Stomach (tissue), 8 donors: ENCODE measurements at regions not wholly inside any gene's neighbourhood (a gene's known extent, or its start where the extent isn't known, plus 50 kb on each side); places are given as distances from the start of the nearest gene placed in this dataset.

ENCODE experiments used
- DNase-seq, 2 donors: peaks; one replicate each; pipeline versions ENCODE4 v3.0.0 to v3.0.0-alpha.2; 2013 to 2019
- H3K27ac ChIP-seq, 5 donors: fragments of 200-600 bp in 4 of 5; sonication (generic) in 4 of 5; one replicate each; pipeline ENCODE4 v1.5.1; 2013 to 2019; ENCODE audit warnings: mild to moderate bottlenecking in 1 of 5, moderate library complexity in 1 of 5
- H3K27me3 ChIP-seq, 3 donors: fragments of 200-600 bp; sonication (generic); one replicate each; pipeline ENCODE4 v1.5.1; 2017 to 2019; ENCODE audit warnings: mixed run types in 1 of 3
- H3K36me3 ChIP-seq, 4 donors: fragments of 200-600 bp; sonication (generic); 1 replicate in 3 of 4; 2 replicates in 1 of 4; pipeline ENCODE4 v1.5.1; 2016 to 2019
- H3K4me1 ChIP-seq, 4 donors: fragments of 200-600 bp; sonication (generic); one replicate each; pipeline ENCODE4 v1.5.1; 2016 to 2019
- H3K4me3 ChIP-seq, 4 donors: fragments of 200-600 bp; sonication (generic) in 3 of 4; one replicate each; pipeline ENCODE4 v1.5.1; 2016 to 2019; ENCODE audit warnings: mild to moderate bottlenecking in 1 of 4
- H3K9me3 ChIP-seq, 4 donors: fragments of 200-600 bp; sonication (generic); one replicate each; pipeline ENCODE4 v1.5.1; 2016 to 2019
- EP300 ChIP-seq: sonication (generic); formaldehyde crosslinking; IDR thresholded peaks from one replicate; pipeline ENCODE4 v1.6.1; 2017; ENCODE audit warnings: antibody characterized with exemption
- POLR2A ChIP-seq, 4 donors: fragments of 450-650 bp; IDR thresholded peaks; one replicate each; pipeline ENCODE4 v1.6.1; 2016; ENCODE audit warnings: antibody characterized with exemption in 4 of 4, control low read depth in 2 of 4, mild to moderate bottlenecking in 1 of 4, moderate library complexity in 1 of 4
- POLR2AphosphoS5 ChIP-seq, 3 donors: sonication (generic); formaldehyde crosslinking; IDR thresholded peaks; one replicate each; pipeline ENCODE4 v1.6.1; 2016; ENCODE audit warnings: antibody characterized with exemption in 3 of 3
- WGBS, 5 donors: extraction: QIAGEN DNeasy Blood & Tissue Kit in 3 of 5; methylation state at CpG; one replicate each; pipeline versions ENCODE4 v1.1.5 to v1.1.7; 2013 to 2018; 5-methylcytosine and 5-hydroxymethylcytosine counted together
- intact Hi-C: fragments of 100-400 bp; cut with DNase I; formaldehyde crosslinking; loops from one replicate; pipeline ENCODE4 v1.15.1; 2023; ENCODE audit warnings: low total_unique reads
- TF ChIP-seq, protein P1 (sequence below), 7 experiments: fragments of 450-650 bp in 4 of 7; fragments of 200-600 bp in 3 of 7; sonication (generic) in 3 of 7; IDR thresholded peaks; one replicate each; pipeline ENCODE4 v1.5.1; 2016 to 2019; ENCODE audit warnings: antibody characterized with exemption in 7 of 7, control low read depth in 2 of 7, mild to moderate bottlenecking in 1 of 7
- donor health status: healthy with polysubstance abuse.
- donor health status: Bipolar disorder and iron deficiency.
- donor health status: healthy.

DNA sequence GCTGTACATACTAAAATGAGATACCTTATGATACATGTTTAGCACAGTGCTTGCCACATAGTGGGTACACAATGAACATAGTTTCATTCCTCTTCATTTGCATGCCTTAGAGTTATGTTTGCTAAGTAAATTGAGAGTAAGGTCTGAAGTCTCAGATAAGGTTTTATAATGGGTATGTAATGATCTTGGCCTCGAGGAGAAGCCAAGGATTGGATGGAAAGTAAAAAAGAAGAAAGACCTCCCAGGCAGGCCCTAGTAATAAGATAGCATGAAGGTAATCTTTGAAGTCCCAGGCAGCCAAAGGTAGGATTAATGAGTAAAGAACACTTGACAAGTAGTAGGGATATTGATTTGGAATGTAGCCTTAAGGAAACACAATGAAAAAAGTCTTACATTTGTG, 55.8 kb upstream of the TSPAN7 start:
- no peak for TF ChIP-seq EP300
- TF ChIP-seq POLR2AphosphoS5 (IDR thresholded peaks at IDR 0.05): no peak
- TF ChIP-seq, protein P1, sequence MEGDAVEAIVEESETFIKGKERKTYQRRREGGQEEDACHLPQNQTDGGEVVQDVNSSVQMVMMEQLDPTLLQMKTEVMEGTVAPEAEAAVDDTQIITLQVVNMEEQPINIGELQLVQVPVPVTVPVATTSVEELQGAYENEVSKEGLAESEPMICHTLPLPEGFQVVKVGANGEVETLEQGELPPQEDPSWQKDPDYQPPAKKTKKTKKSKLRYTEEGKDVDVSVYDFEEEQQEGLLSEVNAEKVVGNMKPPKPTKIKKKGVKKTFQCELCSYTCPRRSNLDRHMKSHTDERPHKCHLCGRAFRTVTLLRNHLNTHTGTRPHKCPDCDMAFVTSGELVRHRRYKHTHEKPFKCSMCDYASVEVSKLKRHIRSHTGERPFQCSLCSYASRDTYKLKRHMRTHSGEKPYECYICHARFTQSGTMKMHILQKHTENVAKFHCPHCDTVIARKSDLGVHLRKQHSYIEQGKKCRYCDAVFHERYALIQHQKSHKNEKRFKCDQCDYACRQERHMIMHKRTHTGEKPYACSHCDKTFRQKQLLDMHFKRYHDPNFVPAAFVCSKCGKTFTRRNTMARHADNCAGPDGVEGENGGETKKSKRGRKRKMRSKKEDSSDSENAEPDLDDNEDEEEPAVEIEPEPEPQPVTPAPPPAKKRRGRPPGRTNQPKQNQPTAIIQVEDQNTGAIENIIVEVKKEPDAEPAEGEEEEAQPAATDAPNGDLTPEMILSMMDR (IDR thresholded peaks at IDR 0.05): no peak
- no peak for TF ChIP-seq POLR2A (IDR thresholded peaks at IDR 0.05)
- peaks cover 0 to 14% (median 6%) of the 10 kb centered on the region in 4 donors for H3K9me3 ChIP-seq

More for the DNA sequence above, 55.8 kb upstream of the TSPAN7 start:
- Histone ChIP-seq H3K4me1 (no peaks in the 10 kb centered on the region), H3K27me3 (no peaks in the 10 kb centered on the region), H3K36me3 (no peaks in the 10 kb centered on the region), H3K27ac (no peak overlapping the region), H3K4me3 (no peak overlapping the region)
- DNase-seq: no peak
- 14 to 32% (median 24%) methylated on average over 1 of the region's 1 CpG for WGBS, 5 donors
- intact Hi-C loops: no loop called here
